GM21825 (cell line): ENCODE measurements at regions not wholly inside any gene's neighbourhood (a gene's known extent, or its start where the extent isn't known, plus 50 kb on each side); places are given as distances from the start of the nearest gene placed in this dataset.

ENCODE experiments used
- ATAC-seq: cut with Tn5 transposase; IDR thresholded peaks from one replicate; pipeline ENCODE4 v1.9.1; 2021; ENCODE audit warnings: mild to moderate bottlenecking, moderate library complexity; ENCODE audit not compliant: unreplicated experiment

DNA sequence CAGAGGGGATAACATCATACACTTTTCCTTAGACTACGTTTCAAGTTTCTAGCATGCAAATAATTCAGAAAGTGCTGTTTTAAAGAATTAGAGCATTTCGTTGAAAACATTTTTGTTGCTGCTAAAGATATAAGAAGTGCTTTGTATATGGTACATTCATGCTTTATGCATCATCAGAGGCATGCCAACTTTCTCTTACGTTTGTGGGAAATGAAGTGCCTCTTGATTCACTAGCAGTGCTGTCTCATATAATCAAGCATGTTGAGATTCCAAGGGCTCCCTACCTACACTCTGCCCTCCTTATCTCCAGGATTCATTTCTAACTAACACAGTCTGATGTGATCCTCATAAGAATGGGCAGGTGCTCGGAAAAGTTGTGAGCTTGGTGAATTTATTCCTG is 748.6 kb upstream of the DDX18 start:
- ATAC-seq = no peak

DNA sequence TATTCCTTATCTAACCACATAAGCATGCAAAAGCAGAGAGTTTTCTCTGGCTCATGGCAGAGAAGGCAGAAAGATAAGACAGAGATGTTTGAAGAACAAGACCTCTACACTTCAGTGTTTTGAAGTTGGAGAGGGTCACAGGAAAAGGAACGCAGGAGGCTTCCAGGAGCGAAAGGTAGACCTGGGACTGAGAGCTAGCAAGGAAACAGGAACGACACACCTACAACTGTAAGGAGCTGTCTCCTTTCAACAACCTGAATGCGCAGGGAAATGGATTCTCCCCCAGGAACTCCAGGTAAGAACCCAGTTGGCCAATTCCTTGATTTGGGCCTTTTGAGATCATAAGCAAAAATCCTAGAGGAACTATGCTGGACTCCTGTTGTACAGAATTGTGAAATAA is 746.6 kb upstream of the DDX18 start:
- no peak for ATAC-seq

DNA sequence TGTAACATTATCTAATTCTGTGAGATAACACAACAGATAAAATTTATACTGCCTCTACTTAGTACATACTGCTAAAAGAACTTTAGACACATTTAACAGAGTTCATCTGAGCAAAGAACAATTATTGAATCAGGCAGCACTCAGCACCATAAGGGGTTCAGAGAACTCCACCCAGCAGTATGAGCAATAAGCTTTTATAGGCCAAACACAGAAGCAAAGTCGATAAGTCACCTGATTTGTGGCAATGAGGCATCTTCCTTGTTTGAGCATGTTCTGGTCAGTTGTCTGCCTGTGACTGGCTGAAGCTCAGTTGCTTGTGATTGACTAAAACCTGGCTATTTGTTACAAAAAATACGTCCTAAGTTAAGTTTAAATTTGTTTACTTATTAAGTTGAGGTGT is 746.1 kb upstream of the DDX18 start:
- ATAC-seq = no peak

DNA sequence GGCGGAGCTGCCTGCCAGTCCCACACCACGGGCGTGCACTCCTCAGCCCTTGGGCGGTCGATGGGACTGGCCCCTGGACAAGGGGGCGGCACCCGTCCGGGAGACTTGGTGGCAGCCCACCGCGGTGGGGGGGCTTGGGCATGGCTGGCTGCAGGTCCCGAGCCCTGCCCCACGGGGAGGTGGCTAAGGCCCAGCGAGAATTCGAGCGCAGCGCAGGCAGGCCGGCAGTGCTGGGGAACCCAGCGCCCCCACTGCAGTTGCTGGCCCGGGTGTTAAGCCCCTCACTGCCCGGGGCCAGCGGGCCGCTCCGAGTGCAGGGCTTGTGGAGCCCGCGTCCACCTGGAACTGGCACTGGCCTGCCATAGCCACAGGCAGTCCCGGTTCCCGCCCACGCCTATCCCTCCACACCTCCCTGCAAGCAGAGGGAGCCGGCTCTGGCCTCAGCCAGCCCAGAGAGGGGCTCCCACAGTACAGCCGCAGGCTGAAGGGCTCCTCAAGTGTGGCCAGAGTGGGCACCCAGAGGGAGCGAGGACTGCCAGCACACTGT is 742.9 kb upstream of the DDX18 start:
- ATAC-seq = no peak

DNA sequence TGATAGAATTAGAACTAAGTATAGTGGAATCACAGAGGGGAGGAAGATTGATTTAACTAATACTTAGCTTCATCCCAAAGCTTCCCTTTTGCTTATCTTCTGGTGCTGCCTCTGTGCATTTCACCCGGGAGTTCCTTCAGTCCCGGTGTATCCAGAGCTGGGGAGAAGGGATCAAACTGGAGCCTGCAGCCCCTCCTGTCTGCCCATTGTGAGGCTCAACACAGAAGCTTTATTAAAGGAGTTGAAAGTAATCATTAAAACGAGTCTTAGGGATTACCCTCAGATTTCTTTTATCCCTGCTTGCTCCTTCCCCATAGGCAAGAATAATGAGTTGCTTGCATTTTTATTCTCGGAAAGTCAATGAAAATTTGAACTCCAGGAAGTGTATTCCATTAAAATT is 739.7 kb upstream of the DDX18 start:
- ATAC-seq = no peak

DNA sequence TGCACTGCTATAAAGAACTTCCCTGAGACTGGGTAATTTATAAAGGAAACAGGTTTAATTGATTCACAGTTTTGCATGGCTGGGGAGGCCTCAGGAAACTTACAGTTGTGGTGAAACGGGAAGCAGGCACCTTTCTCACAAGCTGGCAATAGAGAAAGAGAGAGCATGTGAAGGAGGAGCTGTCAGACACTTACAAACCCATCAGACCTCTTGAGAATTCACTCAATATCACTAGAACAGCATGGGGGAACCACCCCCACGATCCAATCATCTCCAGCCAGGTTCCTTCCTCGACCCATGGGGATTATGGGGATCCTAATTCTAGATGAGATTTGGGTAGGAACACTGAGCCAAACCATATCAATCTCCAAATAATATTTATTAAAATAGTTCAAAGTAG is 729.2 kb upstream of the DDX18 start:
- no peak for ATAC-seq

DNA sequence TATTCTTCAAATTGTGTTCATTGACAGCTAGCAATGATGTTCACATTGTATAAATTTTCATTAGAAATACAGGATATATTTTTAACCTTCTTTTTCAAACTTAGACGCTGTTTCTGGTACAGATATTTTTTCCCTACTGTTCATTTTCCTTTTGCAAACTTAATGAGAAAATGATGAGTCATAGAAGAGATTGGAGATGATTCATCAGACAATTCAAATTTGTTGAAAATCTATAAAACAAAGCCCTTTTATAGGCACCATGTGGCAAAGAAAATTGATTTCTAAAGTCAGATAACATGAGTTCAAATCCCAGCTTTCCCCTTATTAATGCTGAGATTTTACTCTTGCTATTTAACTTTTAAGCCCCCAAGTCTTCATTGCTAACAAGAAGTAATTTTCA is 728.8 kb upstream of the DDX18 start:
- ATAC-seq = no peak

DNA sequence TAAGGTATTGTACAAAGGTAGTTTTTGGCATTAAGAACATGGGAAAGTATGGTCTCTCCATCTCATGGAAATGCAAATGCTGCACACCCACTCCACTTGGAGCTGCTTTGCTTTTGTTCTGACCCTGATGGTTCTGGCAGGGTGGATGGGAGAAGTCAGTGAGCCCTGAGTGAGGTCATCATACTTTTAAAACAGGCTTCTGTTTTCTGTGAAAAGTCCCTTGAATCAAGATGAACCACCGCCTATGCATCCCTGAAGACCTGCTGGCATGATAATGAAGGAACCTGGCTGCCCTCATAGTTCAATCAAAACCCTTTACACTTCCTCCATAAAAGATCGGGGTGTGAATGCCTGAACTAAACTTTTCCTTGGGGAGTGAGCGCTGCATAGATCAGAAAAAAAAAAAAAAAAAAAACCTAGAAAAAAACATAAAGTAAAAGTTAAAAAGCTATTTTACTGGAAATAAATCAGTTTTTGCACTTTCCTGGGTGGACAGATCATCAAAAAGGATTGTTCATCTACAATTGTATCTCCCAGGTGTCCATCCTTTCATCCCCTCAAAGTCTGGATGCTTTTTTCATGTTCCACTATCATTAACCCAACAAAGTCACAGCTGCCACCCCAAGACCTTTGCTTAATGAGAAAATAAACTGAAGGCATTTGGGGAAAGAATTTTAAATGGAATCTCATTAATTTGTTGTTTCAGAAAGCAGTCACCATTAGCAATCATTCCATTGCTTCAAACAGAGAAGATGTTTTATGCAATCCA is 728.1 kb upstream of the DDX18 start:
- ATAC-seq = no peak

DNA sequence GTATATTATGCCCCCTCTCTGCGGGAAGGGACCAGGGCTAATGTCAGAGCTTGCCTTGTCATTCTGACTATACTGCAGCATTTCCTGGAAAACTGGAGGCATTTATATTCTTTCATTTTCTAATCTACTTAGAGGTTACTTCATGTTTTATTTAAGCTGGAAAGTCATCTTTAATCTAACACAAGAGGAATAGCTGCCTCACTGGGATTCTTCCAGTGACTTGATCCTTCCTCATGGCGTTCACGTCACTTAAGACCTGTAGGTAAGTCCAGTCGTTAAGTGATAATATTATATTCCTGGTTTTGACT is 727.6 kb upstream of the DDX18 start:
- ATAC-seq = no peak

DNA sequence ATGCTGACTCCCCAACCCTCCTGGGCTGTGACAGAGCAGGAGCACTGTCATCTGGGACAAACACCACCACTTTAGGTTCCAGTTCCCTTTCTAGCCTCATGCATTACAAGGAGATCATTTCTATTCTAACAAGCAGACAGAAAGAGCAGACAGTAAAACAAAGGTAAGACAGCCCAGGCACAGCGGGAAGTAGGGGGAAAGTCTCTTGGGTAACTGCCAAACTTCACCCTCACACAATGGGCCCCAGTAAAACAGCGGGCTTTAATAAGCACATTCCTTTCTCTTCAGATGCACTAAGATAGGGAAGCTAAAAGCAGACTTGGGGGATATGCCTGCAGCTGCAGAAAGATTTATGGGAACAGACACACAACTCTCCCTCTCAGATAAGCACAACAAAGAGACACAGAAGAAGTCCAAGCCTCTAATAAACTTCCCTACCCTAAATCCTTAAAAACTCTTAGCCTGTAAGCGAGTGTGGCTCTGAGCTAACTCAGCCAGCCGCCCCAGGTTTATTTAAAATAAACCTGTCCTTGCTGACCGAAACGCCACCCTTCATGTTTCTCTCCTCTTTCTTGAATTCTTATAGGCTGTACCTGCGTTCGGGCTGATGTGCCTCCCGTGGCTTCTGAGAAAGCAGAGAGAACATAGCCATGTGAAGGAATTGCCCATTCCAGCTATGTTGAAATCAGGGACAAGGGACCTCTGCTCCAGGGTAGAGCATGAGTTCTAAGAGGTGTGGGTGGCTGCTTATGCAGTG is 726.8 kb upstream of the DDX18 start:
- ATAC-seq = no peak

DNA sequence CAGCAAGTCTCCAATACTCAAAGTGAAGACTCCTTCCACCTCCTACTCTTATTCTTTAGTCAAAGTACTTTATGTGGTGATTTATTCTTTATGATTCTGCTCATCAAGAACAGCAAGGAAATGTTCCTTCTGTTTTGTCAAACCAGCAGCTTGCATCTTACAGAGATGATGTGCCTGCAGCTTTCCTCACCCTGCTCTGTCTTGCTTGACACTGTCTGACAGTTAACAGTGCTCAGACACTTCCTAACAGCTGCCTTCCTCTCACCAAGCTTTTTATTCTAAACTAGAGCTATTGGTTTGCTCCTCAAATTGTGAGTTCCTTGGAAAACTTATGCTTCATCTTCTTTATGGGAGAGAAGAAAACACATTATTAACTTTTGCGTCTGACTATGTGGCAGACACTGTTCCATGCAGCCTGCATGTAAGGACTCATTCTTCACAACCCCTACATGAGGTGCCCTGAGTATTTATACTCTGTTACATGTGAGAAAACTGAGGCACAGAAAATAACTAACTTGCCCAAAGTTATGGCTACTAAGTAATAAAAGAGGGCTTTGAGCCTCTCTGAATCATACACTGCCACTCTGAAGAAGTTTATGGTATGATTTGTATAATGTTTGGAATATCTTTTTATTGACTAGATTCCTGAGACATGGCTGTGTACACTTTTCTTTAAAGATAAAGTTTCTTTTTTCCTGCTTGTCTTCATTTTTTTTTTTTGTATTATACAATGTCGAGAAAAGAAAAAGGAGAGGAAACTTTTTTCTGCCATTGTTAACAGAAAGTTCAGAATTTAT is 723.3 kb upstream of the DDX18 start:
- no peak for ATAC-seq

DNA sequence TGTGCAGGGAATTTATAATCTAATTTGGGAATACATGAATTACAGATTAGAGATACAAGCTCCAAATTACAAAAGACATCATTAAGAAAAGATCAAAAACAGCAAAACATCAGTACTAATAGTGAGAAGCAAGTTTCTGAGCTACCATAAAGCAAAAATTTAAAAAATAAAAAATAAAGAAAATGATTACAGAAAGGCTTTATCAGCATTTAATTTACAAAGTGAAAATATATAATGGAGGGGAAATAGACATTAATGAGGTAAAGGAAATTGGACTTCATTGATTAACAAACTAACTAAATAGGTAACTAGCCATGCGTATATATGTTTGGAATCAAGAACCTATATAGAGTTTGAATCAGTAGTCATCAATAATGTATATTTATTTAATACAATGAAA is 712.9 kb upstream of the DDX18 start:
- no peak for ATAC-seq

DNA sequence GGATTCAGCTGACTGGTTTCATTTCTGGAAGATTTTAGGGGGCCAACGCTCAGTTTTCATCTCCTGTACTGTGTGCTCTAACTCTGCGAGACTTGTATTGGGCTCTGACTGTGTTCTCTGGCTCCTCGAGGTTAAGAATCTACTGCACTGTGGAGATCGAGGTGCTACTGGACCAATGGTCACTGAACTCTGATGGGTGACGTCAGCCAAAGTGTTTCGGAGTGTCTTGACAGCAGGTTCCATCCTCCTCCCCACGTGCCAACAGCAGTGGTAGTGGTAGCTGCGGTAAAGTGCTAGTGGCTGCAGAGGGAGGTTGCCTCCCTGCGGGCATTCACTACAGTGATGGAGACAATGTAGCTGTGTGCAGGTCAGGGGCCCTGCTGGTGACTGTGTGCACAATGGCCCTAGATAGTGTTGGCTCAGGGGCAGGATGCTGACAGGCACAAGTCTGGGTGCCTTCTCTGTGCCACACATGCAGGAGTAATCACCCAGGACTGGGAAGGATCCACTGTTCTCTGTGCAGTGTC is 705.7 kb upstream of the DDX18 start:
- ATAC-seq = no peak

DNA sequence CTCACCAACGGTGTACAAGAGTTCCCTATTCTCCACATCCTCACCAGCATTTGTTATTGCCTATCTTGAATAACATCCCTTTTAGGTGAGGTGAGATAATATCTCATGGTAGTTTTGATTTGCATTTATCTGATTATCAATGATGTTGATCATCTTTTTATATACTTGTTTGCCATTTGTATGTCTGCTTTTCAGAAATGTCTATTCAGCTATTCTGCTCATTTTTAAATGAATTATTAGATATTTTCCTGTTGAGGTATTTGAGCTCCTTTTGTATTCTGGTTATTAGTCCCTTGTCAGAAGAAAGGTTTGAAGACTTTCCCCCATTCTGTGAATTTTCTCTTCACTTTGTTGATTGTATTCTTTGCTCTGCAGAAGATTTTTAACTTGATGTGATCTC is 695.5 kb upstream of the DDX18 start:
- ATAC-seq = no peak

DNA sequence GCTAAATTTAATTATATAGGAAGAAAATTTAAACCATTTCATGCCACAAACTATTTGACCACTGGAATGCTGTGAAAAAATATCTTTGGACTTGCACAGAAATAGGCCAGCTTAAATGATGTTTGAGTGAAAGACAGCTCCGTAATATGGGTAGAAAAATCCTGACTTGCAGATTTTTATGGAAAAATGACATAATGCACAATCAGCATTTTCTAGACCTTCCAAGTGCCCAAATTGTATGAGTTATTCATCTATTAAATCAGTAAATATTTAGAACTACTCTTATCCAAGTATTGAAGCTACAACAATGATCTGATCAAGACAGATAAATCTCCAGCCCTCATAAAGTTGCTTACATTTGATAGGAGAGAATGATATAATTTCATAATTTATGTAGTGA is 691.1 kb upstream of the DDX18 start:
- no peak for ATAC-seq

DNA sequence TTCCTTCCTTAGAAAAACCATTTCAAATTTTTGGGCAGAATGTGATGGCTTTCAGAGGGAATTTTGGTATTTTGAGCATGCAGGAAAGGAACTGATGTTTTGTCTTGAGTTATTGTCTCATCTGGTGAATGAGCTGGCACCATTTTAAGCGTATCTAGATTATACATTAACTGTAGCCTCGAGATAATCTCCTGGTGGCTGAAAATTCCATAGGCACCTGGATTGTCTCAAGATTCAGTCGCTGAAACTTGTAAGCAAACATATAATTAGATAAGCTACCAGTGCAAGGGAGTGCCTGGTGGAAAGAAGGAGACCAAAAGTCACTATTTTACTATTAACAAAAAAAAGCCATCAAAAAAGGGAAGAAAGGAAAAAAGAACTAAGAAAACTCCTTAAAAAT is 687.8 kb upstream of the DDX18 start:
- no peak for ATAC-seq

DNA sequence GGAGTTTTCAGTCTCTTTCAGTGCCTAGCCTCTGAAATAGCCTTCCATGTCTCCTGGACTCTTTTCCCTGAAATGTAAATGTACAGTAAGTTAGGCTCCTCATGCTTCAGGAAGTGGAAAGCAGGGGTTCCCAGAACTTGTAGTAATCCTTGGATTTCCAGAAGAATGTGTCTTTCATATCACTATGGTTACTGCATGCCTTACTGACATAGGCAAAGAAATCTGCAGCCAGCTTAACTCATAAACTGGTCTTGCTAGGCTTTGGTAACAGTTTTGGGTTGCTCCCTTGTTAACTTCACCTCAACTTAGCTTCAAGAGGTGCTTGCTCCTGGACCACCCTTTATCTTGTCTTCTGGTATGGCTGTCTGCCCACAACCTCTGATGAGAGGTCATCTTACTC is 686.8 kb upstream of the DDX18 start:
- ATAC-seq = no peak

DNA sequence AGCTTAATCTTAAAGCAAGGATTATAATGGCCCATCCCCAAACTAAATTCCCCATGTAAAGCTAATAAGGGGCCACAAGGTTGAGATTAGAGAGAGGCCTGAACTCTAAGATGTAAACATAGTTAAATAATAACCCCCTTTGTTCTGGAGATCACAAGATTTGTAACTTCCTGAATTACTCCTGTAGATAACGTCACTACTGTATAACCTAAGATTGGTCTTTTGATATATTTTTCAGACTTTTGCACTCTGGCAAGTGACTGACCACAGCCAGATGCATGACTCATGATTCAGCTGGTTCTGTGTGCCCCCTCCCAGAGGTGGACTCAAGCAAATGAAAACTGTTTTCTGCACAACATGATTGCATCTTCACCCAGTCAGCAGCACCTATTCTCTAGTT is 686.0 kb upstream of the DDX18 start:
- ATAC-seq = no peak

DNA sequence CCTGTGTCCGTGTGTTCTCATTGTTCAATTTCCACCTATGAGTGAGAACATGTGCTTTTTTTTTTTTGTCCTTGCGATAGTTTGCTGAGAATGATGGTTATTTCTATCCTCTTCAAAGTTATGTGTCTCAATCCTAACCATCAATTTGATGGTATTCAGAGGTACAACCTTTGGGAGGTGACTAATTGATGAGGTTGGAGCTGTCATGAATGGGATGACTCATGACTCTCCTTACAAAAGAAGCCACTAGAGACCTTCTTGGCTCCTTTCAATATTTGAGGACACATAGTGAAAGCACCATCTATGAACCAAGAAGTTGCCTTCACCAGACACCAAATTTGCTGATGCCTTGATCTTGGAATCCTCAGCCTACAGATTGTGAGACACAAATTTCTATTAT is 677.1 kb upstream of the DDX18 start:
- no peak for ATAC-seq

DNA sequence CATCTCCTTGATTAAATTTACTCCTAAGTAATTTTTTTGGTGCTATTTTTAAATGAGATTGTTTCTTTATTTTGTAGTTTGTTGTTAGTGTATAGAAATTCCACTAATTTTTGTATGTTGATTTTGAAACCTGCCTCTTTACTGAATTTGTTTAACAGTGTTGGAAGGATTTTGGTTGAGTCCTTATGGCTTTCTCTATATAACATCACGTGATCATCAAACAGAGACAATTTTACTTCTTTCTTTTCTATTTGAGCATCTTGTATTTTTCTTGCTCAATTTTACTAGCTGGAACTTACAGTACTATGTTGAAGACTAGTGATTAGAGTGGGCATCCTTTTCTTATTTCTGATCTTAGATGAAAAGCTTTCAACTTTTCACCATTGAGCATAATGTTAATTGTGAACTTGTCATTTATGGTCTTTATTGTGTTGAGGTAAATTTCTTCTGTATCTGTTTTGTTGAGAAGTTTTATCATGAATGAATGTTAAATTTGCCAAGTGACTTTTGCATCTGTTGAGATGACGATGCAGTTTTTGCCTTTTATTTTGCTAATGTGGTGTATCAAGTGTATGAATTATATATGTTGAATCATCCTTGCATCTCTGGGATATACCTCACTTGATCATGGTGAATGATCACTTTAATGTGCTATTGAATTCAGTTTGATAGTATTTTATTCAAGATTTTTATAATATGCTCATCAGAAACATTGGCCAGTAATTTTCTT is 645.3 kb upstream of the DDX18 start:
- ATAC-seq = no peak

DNA sequence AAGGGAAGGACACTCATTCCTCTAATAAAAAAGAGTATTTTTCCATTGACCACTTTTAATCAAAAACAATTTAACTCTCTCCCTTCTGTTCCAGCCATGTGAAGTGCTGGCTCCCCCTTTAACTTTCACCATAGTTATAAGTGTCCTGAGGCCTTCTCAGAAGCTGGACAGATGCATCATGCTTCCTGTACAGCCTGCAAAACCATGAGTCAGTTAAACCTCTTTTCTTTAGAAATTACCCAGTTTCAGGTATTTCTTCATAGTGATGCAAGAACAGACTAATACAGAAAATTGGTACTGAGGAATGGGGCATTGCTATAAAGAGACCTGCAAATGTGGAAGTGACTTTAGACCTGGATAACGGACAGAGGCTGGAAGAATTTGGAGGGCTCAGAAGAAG is 643.6 kb upstream of the DDX18 start:
- ATAC-seq = no peak
